Left ventricle myocardium inferior (tissue), 1 donor: ENCODE measurements at regions not wholly inside any gene's neighbourhood (a gene's known extent, or its start where the extent isn't known, plus 50 kb on each side); places are given as distances from the start of the nearest gene placed in this dataset.

ENCODE experiments used
- DNase-seq: peaks from one replicate; pipeline ENCODE4 v3.0.0-alpha.2; 2020
- H3K27ac ChIP-seq: fragments of 200-600 bp; replicated peaks from 2 replicates; pipeline ENCODE4 v1.8.0; 2021
- H3K27me3 ChIP-seq: fragments of 200-600 bp; 2 replicates; pipeline ENCODE4 v1.8.0; 2021; ENCODE audit warnings: low read depth
- H3K36me3 ChIP-seq: fragments of 200-600 bp; 2 replicates; pipeline ENCODE4 v1.8.0; 2021
- H3K4me1 ChIP-seq: fragments of 200-600 bp; 2 replicates; pipeline ENCODE4 v1.8.0; 2021
- H3K4me3 ChIP-seq: fragments of 200-600 bp; 2 replicates; pipeline ENCODE4 v1.8.0; 2021; ENCODE audit warnings: mild to moderate bottlenecking, moderate library complexity
- H3K9me3 ChIP-seq: fragments of 200-600 bp; replicated peaks from 2 replicates; pipeline ENCODE4 v1.8.0; 2021
- CTCF ChIP-seq: fragments of 200-600 bp; IDR thresholded peaks from 2 replicates; pipeline ENCODE4 v1.8.0; 2021; ENCODE audit warnings: antibody characterized with exemption, mild to moderate bottlenecking, borderline replicate concordance
- intact Hi-C: fragments of 100-400 bp; cut with micrococcal nuclease; formaldehyde crosslinking; loops from one replicate; pipeline ENCODE4 v1.11.0; 2022
- donor health status: DM: no; HTN: yes; CAD: no; lungs with severe emphysema.

GRCh38 chr5:43993634-43994351, 390.8 kb downstream of the NNT start:
- Histone ChIP-seq H3K4me1 (no peaks in the 10 kb centered on the region), H3K27ac (no peak overlapping the region), H3K4me3 (no peak overlapping the region), H3K27me3 (no peaks in the 10 kb centered on the region), H3K9me3 (no peaks in the 10 kb centered on the region), H3K36me3 (no peaks in the 10 kb centered on the region)
- intact Hi-C loops: no loop called here
- no peak for DNase-seq
- TF ChIP-seq CTCF: no peak

GRCh38 chr5:43985411-43985810, 382.4 kb downstream of the NNT start:
- H3K36me3 ChIP-seq: no peaks in the 10 kb centered on the region
- intact Hi-C loops: no loop called here

GRCh38 chr5:43981556-43981955, 378.6 kb downstream of the NNT start:
- intact Hi-C loops: no loop called here
- H3K9me3 ChIP-seq: peaks cover 33% of the 10 kb centered on the region
- no peaks in the 10 kb centered on the region for H3K36me3 ChIP-seq
- no peak for TF ChIP-seq CTCF
- H3K27me3 ChIP-seq: no peaks in the 10 kb centered on the region
- no peak for DNase-seq
- H3K27ac ChIP-seq: no peak overlapping the region
- no peak overlapping the region for H3K4me3 ChIP-seq
- no peaks in the 10 kb centered on the region for H3K4me1 ChIP-seq

More at GRCh38 chr5:43985411-43985810, 382.4 kb downstream of the NNT start:
- DNase-seq: no peak
- Histone ChIP-seq H3K9me3 (no peaks in the 10 kb centered on the region), H3K4me1 (no peaks in the 10 kb centered on the region), H3K27me3 (no peaks in the 10 kb centered on the region), H3K4me3 (no peak overlapping the region), H3K27ac (no peak overlapping the region)
- TF ChIP-seq CTCF: no peak

GRCh38 chr5:43973908-43974307, 370.9 kb downstream of the NNT start:
- TF ChIP-seq CTCF: no peak
- no peaks in the 10 kb centered on the region for H3K36me3 ChIP-seq

GRCh38 chr5:43973318-43973717, 370.3 kb downstream of the NNT start:
- no peak for DNase-seq
- Histone ChIP-seq H3K27ac (no peak overlapping the region), H3K36me3 (no peaks in the 10 kb centered on the region), H3K4me3 (no peak overlapping the region), H3K27me3 (no peaks in the 10 kb centered on the region), H3K4me1 (no peaks in the 10 kb centered on the region), H3K9me3 (peaks cover 20% of the 10 kb centered on the region)
- intact Hi-C loops: no loop called here
- TF ChIP-seq CTCF: no peak

More at GRCh38 chr5:43973908-43974307, 370.9 kb downstream of the NNT start:
- no peak overlapping the region for H3K4me3 ChIP-seq
- no peaks in the 10 kb centered on the region for H3K4me1 ChIP-seq
- H3K27ac ChIP-seq: no peak overlapping the region
- intact Hi-C loops: no loop called here
- H3K27me3 ChIP-seq: no peaks in the 10 kb centered on the region
- peaks cover 26% of the 10 kb centered on the region for H3K9me3 ChIP-seq
- DNase-seq: no peak
